NOMO-1 (cell line): ENCODE measurements at regions not wholly inside any gene's neighbourhood (a gene's known extent, or its start where the extent isn't known, plus 50 kb on each side); places are given as distances from the start of the nearest gene placed in this dataset.
"Not testable (repeated sequence)": the region's sequence is repeated elsewhere in the genome, so short reads cannot be mapped to it uniquely, and the experiment has no call there.

ENCODE experiments used
- DNase-seq, 2 experiments: peaks; one replicate each; lab custom pipeline; 2025; ENCODE audit not compliant: unreplicated experiment in 2 of 2; lab: John Stamatoyannopoulos, UW

GRCh38 chr17:73834684-73835343, 190.6 kb upstream of the SDK2 start:
- DNase-seq, result no peak

GRCh38 chr17:73835605-73836004, 191.4 kb upstream of the SDK2 start:
- no peak for DNase-seq

GRCh38 chr17:73838815-73839214, 194.6 kb upstream of the SDK2 start:
- DNase-seq, result no peak

GRCh38 chr17:73840829-73841228, 196.6 kb upstream of the SDK2 start:
- no peak for DNase-seq

GRCh38 chr17:73841431-73842060, 197.3 kb upstream of the SDK2 start:
- DNase-seq, result no peak

- no peak for DNase-seq
Measured at GRCh38 chr17:73847952-73848351, 203.7 kb upstream of the SDK2 start.

GRCh38 chr17:73850426-73850825, 206.2 kb upstream of the SDK2 start:
- peak in 1 of 2 experiments; percentile 3 for DNase-seq

GRCh38 chr17:73851091-73851490, 206.8 kb upstream of the SDK2 start:
- peak; percentile 17 to 49 for DNase-seq

GRCh38 chr17:73851921-73852320, 207.7 kb upstream of the SDK2 start:
- no peak for DNase-seq

- DNase-seq, result no peak
Measured at GRCh38 chr17:73855720-73856333, 211.6 kb upstream of the SDK2 start.

GRCh38 chr17:73856556-73856955, 212.3 kb upstream of the SDK2 start:
- no peak for DNase-seq

- not testable (repeated sequence) for DNase-seq
Measured at GRCh38 chr17:73859439-73860008, 215.3 kb upstream of the SDK2 start.

- DNase-seq, result no peak
Measured at GRCh38 chr17:73861543-73861942, 217.3 kb upstream of the SDK2 start.

- no peak for DNase-seq
Measured at GRCh38 chr17:73863761-73864535, 219.7 kb upstream of the SDK2 start.

GRCh38 chr17:73865831-73866230, 221.6 kb upstream of the SDK2 start:
- DNase-seq, result no peak

GRCh38 chr17:73867056-73867455, 222.8 kb upstream of the SDK2 start:
- DNase-seq, result peak in 1 of 2 experiments; percentile 13

- no peak for DNase-seq
Measured at GRCh38 chr17:73870068-73870467, 225.8 kb upstream of the SDK2 start.

- DNase-seq, result no peak
Measured at GRCh38 chr17:73870473-73870872, 226.2 kb upstream of the SDK2 start.

- DNase-seq, result no peak
Measured at GRCh38 chr17:73872816-73873215, 228.6 kb upstream of the SDK2 start.

GRCh38 chr17:73874008-73874720, 229.9 kb upstream of the SDK2 start:
- DNase-seq, result no peak
